Upper lobe of left lung (tissue), 4 donors: ENCODE measurements at regions not wholly inside any gene's neighbourhood (a gene's known extent, or its start where the extent isn't known, plus 50 kb on each side); places are given as distances from the start of the nearest gene placed in this dataset.

Experiments used
- EP300 ChIP-seq, 4 donors: sonication (generic); formaldehyde crosslinking; IDR thresholded peaks; one replicate each; pipeline ENCODE4 v1.5.1; 2017; ENCODE audit warnings: antibody characterized with exemption in 4 of 4, control low read depth in 2 of 4
- POLR2A ChIP-seq, 4 donors: fragments of 450-650 bp; IDR thresholded peaks; one replicate each; pipeline ENCODE4 v1.5.1; 2016 to 2017; ENCODE audit warnings: antibody characterized with exemption in 4 of 4, mild to moderate bottlenecking in 2 of 4
- POLR2AphosphoS5 ChIP-seq, 2 donors: sonication (generic); formaldehyde crosslinking; IDR thresholded peaks; one replicate each; pipeline ENCODE4 v1.5.1; 2017; ENCODE audit warnings: antibody characterized with exemption in 2 of 2
- TF ChIP-seq, protein P1 (sequence below), 6 experiments: fragments of 450-650 bp in 4 of 6; fragments of 200-600 bp in 2 of 6; sonication (generic) in 2 of 6; IDR thresholded peaks; one replicate each; pipeline ENCODE4 v1.5.1; 2016 to 2019; ENCODE audit warnings: antibody characterized with exemption in 6 of 6

DNA sequence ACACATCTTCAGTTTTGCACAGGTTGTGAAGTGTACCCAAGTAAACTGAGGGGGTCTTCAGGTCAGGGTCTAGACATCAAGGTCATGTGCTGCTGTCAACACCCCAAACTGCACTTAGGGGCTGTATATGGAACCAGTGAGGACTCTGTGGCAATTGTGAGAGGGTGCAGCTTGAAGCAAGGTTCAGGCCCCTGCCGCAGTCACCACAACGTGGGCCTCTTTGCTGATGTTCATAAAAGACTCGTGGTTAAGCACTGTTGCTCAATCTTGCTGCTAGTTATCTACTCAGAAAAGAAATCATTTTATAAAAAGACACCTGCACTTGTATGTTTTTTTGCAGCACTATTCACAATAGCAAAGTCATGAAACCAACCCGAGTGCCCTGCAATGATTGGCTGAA, 907.4 kb downstream of the UQCRFS1 start:
- TF ChIP-seq, protein P1, sequence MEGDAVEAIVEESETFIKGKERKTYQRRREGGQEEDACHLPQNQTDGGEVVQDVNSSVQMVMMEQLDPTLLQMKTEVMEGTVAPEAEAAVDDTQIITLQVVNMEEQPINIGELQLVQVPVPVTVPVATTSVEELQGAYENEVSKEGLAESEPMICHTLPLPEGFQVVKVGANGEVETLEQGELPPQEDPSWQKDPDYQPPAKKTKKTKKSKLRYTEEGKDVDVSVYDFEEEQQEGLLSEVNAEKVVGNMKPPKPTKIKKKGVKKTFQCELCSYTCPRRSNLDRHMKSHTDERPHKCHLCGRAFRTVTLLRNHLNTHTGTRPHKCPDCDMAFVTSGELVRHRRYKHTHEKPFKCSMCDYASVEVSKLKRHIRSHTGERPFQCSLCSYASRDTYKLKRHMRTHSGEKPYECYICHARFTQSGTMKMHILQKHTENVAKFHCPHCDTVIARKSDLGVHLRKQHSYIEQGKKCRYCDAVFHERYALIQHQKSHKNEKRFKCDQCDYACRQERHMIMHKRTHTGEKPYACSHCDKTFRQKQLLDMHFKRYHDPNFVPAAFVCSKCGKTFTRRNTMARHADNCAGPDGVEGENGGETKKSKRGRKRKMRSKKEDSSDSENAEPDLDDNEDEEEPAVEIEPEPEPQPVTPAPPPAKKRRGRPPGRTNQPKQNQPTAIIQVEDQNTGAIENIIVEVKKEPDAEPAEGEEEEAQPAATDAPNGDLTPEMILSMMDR (IDR thresholded peaks at IDR 0.05): no peak
- TF ChIP-seq POLR2A (IDR thresholded peaks at IDR 0.05): no peak
- TF ChIP-seq EP300 (IDR thresholded peaks at IDR 0.05): no peak
- TF ChIP-seq POLR2AphosphoS5 (IDR thresholded peaks at IDR 0.05): no peak
